BE2C (cell line): ENCODE measurements at regions not wholly inside any gene's neighbourhood (a gene's known extent, or its start where the extent isn't known, plus 50 kb on each side); places are given as distances from the start of the nearest gene placed in this dataset.
"Not testable (repeated sequence)": the region's sequence is repeated elsewhere in the genome, so short reads cannot be mapped to it uniquely, and the experiment has no call there.

Experiments
- DNase-seq: peaks from one replicate; pipeline ENCODE4 v3.0.0-alpha.2; 2020
- H3K27me3 ChIP-seq: fragments of 250-450 bp; sonication (Bioruptor Pico); 2 replicates; pipeline ENCODE4 v1.5.1; 2020; ENCODE audit warnings: mild to moderate bottlenecking
- H3K36me3 ChIP-seq: fragments of 250-450 bp; sonication (Bioruptor Pico); 2 replicates; pipeline ENCODE4 v1.5.1; 2020; ENCODE audit warnings: mild to moderate bottlenecking
- H3K4me1 ChIP-seq: fragments of 250-450 bp; sonication (Bioruptor Pico); 2 replicates; pipeline ENCODE4 v1.5.1; 2020
- H3K4me3 ChIP-seq: 2 replicates; pipeline ENCODE4 v1.5.1; 2011; ENCODE audit warnings: low read depth, low read length
- H3K9me3 ChIP-seq: fragments of 250-450 bp; sonication (Bioruptor Pico); 2 replicates; pipeline ENCODE4 v1.5.1; 2020
- TF ChIP-seq, protein P1 (sequence below): IDR thresholded peaks from 2 replicates; pipeline ENCODE4 v1.5.1; 2012; ENCODE audit warnings: mild to moderate bottlenecking, low read depth, low read length

DNA sequence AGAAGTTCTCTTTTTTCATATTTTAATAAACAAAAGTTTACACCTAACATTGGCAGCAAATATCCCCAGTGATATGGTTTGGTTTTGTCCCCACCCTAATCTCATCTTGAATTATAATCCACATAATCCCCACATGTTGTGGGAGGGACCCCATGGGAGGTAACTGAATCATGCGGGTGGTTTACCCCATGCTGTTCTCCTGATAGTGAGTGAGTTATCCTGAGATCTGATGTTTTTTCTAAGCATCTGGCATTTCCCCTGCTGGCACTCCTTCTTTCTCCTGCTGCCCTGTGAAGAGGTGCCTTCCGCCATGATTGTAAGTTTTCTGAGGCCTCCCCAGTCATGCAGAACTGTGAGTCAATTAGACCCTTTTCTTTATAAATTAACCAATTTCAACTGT lies 214.7 kb downstream of the SLITRK1 start:
- H3K27me3 ChIP-seq = no peaks in the 10 kb centered on the region

DNA sequence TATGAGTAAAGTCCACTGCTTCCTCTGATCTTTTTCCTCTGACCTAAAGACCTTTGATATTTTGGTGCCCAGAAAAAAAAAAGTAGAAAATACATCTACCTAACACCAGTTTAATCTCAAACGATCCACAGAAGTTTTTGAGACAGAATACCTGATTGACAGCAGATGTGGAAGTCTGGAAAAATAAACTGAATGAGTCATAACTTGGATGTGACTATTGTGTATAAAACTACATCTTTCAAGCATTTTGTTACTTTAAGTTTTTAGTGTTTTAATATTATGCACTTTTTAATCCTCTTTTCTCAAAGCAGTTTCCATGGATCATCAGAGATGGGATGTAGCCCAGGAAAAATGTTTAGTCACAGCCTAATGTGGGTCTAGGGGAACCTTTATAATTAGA lies 216.1 kb downstream of the SLITRK1 start:
- TF ChIP-seq, protein P1, sequence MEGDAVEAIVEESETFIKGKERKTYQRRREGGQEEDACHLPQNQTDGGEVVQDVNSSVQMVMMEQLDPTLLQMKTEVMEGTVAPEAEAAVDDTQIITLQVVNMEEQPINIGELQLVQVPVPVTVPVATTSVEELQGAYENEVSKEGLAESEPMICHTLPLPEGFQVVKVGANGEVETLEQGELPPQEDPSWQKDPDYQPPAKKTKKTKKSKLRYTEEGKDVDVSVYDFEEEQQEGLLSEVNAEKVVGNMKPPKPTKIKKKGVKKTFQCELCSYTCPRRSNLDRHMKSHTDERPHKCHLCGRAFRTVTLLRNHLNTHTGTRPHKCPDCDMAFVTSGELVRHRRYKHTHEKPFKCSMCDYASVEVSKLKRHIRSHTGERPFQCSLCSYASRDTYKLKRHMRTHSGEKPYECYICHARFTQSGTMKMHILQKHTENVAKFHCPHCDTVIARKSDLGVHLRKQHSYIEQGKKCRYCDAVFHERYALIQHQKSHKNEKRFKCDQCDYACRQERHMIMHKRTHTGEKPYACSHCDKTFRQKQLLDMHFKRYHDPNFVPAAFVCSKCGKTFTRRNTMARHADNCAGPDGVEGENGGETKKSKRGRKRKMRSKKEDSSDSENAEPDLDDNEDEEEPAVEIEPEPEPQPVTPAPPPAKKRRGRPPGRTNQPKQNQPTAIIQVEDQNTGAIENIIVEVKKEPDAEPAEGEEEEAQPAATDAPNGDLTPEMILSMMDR = no peak
- Histone ChIP-seq H3K4me1 (no peaks in the 10 kb centered on the region), H3K27me3 (no peaks in the 10 kb centered on the region), H3K4me3 (no peak overlapping the region), H3K9me3 (no peaks in the 10 kb centered on the region), H3K36me3 (no peaks in the 10 kb centered on the region)
- DNase-seq = no peak

More for the DNA sequence above, 214.7 kb downstream of the SLITRK1 start:
- Histone ChIP-seq H3K36me3 (no peaks in the 10 kb centered on the region), H3K4me1 (no peaks in the 10 kb centered on the region), H3K4me3 (no peak overlapping the region), H3K9me3 (no peaks in the 10 kb centered on the region)
- TF ChIP-seq, protein P1 = no peak
- DNase-seq = no peak

DNA sequence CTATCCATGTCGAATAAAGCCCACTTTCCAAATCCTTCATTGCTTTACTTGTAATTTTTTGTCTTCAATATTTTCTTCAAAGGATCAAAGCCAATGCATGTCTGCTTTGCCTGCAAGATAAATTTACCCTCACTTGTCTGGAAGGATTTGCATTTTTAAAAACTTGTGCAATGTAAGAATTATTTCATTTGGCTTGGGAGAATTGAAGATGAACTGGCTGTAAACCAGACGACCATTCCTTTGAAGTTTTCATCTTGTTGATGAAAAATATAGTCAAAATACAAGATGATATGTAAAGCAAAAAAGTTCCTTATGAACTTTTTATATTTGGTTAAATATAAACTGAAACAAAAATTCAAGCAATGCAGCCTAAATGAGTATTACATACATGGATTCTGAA lies 225.0 kb downstream of the SLITRK1 start:
- Histone ChIP-seq H3K9me3 (no peaks in the 10 kb centered on the region), H3K27me3 (no peaks in the 10 kb centered on the region), H3K36me3 (no peaks in the 10 kb centered on the region), H3K4me3 (no peak overlapping the region), H3K4me1 (no peaks in the 10 kb centered on the region)
- TF ChIP-seq, protein P1 = no peak
- no peak for DNase-seq

DNA sequence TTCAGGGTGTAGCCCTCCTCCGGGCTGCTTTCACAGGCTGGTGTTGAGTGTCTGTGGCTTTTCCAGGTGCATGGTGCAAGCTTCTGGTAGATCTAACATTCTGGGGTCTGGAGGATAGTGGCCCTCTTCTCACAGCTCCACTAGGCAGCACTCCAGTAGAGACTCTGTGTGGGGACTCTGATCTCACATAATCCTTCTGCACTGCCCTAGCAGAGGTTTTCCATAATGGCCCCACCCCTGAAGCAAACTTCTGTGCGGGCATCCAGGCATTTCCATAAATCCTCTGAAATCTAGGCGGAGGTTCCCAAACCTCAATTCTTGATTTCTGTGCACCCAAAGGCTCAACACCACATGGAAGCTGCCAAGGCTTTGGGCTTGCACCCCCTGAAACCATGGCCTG lies 239.7 kb downstream of the SLITRK1 start:
- not testable (repeated sequence) for H3K4me3 ChIP-seq, H3K9me3 ChIP-seq, H3K36me3 ChIP-seq, H3K27me3 ChIP-seq, DNase-seq, H3K4me1 ChIP-seq

DNA sequence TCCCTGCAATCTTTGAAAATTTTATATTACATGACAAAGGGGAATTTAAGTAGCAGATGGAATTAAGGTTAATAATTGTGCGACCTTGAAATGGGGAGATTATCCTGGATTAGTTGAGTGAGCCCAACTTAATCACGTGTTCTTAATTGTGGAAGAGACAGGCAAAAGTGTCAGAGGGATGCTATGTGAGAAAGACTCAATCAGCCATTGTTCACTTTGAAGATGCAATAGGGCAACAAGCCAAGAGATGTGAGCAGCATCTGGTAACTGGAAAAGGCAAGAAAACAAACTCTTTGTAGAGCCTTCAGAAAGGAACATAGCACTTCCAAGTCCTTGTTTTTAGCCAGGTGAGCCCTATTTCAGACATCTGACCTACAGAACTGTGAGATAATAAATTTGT lies 247.7 kb downstream of the SLITRK1 start:
- H3K27me3 ChIP-seq = no peaks in the 10 kb centered on the region; the same call in 1 of the 2 replicates
- no peaks in the 10 kb centered on the region for H3K4me1 ChIP-seq
- no peak overlapping the region for H3K4me3 ChIP-seq
- H3K36me3 ChIP-seq = no peaks in the 10 kb centered on the region
- TF ChIP-seq, protein P1 = no peak
- DNase-seq = no peak
- H3K9me3 ChIP-seq = no peaks in the 10 kb centered on the region

DNA sequence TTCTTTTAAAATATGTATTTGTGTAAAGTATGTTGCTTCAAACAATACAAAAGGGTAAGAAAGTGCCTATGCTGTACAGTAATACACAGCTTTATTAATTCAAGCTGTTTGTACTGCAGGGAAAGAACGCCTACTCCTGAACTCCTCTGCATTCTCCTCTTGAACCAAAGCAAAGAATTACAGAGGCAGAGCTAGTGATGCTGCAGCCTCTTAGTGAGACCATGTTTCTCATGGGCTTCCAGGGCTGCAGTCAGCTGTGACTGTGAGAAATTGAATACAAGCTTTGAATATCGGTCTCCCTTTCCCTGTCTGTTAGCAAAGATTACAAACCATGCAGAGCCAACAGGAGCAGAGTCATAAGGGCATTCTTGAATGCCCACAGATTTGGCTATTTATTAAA lies 248.5 kb downstream of the SLITRK1 start:
- DNase-seq = no peak
- H3K4me3 ChIP-seq = no peak overlapping the region
- H3K36me3 ChIP-seq = no peaks in the 10 kb centered on the region
- no peaks in the 10 kb centered on the region for H3K4me1 ChIP-seq
- H3K9me3 ChIP-seq = no peaks in the 10 kb centered on the region
- TF ChIP-seq, protein P1 = no peak
- H3K27me3 ChIP-seq = no peaks in the 10 kb centered on the region; the same call in 1 of the 2 replicates

DNA sequence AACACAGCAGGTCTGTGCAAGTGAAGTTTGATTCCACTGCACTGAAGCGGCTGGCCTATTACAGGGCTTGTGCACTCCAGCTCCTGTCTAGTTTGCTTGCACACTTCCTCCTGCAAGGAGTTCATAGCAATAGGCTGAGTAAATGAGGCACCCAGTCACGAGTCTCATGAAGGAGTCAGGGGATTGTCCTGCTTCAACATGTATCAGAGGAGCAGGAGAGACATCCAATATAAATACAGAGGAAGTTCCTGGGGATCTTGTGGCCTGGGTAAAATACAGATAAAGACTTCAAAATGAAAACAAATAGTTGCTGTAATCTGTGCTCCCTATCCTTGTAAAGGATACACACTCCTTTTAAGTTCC lies 259.9 kb downstream of the SLITRK1 start:
- no peaks in the 10 kb centered on the region for H3K27me3 ChIP-seq
- H3K4me1 ChIP-seq = no peaks in the 10 kb centered on the region
- DNase-seq = no peak
- no peaks in the 10 kb centered on the region for H3K36me3 ChIP-seq
- TF ChIP-seq, protein P1 = no peak
- no peak overlapping the region for H3K4me3 ChIP-seq
- no peaks in the 10 kb centered on the region for H3K9me3 ChIP-seq
